Body of pancreas (tissue), 4 donors: ENCODE measurements at regions not wholly inside any gene's neighbourhood (a gene's known extent, or its start where the extent isn't known, plus 50 kb on each side); places are given as distances from the start of the nearest gene placed in this dataset.

ENCODE experiments used
- ATAC-seq: fragments of 150-250 bp; one replicate; pipeline ENCODE4 v1.9.1; 2016
- DNase-seq, 4 donors: peaks; one replicate each; pipeline ENCODE4 v3.0.0-alpha.2; 2019
- H3K27ac ChIP-seq, 4 donors: fragments of 200-600 bp; sonication (generic); 1 replicate in 3 of 4; 2 replicates in 1 of 4; pipeline versions ENCODE4 v1.5.1 to v1.6.1; 2016 to 2019; ENCODE audit warnings: mild to moderate bottlenecking in 1 of 4, mixed read lengths in 1 of 4, moderate library complexity in 1 of 4
- H3K27me3 ChIP-seq, 2 donors: fragments of 200-600 bp; sonication (generic); one replicate each; pipeline ENCODE4 v1.6.0; 2016; ENCODE audit warnings: mild to moderate bottlenecking in 1 of 2
- H3K36me3 ChIP-seq, 2 donors: fragments of 200-600 bp; sonication (generic); replicated peaks in 1 of 2; 2 replicates each; pipeline ENCODE4 v1.5.1; 2016; ENCODE audit warnings: low read depth in 2 of 2; ENCODE audit not compliant: insufficient read depth in 1 of 2
- H3K4me1 ChIP-seq: fragments of 200-600 bp; sonication (generic); one replicate; pipeline ENCODE4 v1.6.0; 2016
- H3K4me3 ChIP-seq, 2 donors: fragments of 200-600 bp; sonication (generic); 1 replicate in 1 of 2; 2 replicates in 1 of 2; pipeline ENCODE4 v1.5.1; 2016 to 2019
- H3K9me3 ChIP-seq, 3 donors: fragments of 200-600 bp; sonication (generic); 1 replicate in 2 of 3; 2 replicates in 1 of 3; pipeline ENCODE4 v1.5.1; 2016
- CTCF ChIP-seq, 7 experiments: fragments of 450-650 bp in 4 of 7; fragments of 200-600 bp in 3 of 7; sonication (generic) in 3 of 7; IDR thresholded peaks; one replicate each; pipeline ENCODE4 v1.5.1; 2016 to 2019; ENCODE audit warnings: antibody characterized with exemption in 7 of 7
- POLR2A ChIP-seq, 3 donors: fragments of 450-650 bp; IDR thresholded peaks; one replicate each; pipeline ENCODE4 v1.6.1; 2016; ENCODE audit warnings: antibody characterized with exemption in 3 of 3, mild to moderate bottlenecking in 2 of 3
- WGBS, 2 donors: methylation state at CpG; one replicate each; pipeline ENCODE4 v1.1.5; 2017; 5-methylcytosine and 5-hydroxymethylcytosine counted together
- intact Hi-C: fragments of 100-400 bp; cut with DNase I; formaldehyde crosslinking; loops from one replicate; pipeline ENCODE4 v1.15.1; 2023

- TF ChIP-seq CTCF (IDR thresholded peaks at IDR 0.05) (no peak), POLR2A (IDR thresholded peaks at IDR 0.05) (no peak)
- Histone ChIP-seq H3K27ac (no peak overlapping the region), H3K4me1 (no peaks in the 10 kb centered on the region), H3K9me3 (no peaks in the 10 kb centered on the region), H3K27me3 (no peaks in the 10 kb centered on the region), H3K36me3 (no peaks in the 10 kb centered on the region), H3K4me3 (no peak overlapping the region)
- DNase-seq (no peak), ATAC-seq (no peak)
- 84 to 87% methylated on average over 7 to 10 of the region's 10 CpGs for WGBS, 2 donors
- intact Hi-C loops = no loop called here
Measured at GRCh38 chr11:69976794-69977193, 101.3 kb upstream of the ANO1 start.

- Histone ChIP-seq H3K27ac (no peak overlapping the region), H3K36me3 (no peaks in the 10 kb centered on the region), H3K27me3 (no peaks in the 10 kb centered on the region), H3K9me3 (no peaks in the 10 kb centered on the region), H3K4me3 (no peak overlapping the region), H3K4me1 (no peaks in the 10 kb centered on the region)
- WGBS, 2 donors = 67 to 78% methylated on average over 7 to 12 of the region's 12 CpGs
- DNase-seq (no peak), ATAC-seq (no peak)
- no peak for TF ChIP-seq POLR2A (IDR thresholded peaks at IDR 0.05)
- TF ChIP-seq CTCF (IDR thresholded peaks at IDR 0.05) = no peak
- intact Hi-C loops = no loop called here
Measured at GRCh38 chr11:69977951-69978350, 100.2 kb upstream of the ANO1 start.

- WGBS, 2 donors = 43 to 53% methylated on average over 10 of the region's 10 CpGs
- Histone ChIP-seq H3K4me1 (no peaks in the 10 kb centered on the region), H3K9me3 (no peaks in the 10 kb centered on the region), H3K4me3 (no peak overlapping the region), H3K27me3 (no peaks in the 10 kb centered on the region), H3K27ac (no peak overlapping the region), H3K36me3 (no peaks in the 10 kb centered on the region)
- DNase-seq (no peak), ATAC-seq (no peak)
- intact Hi-C loops = no loop called here
- TF ChIP-seq POLR2A (IDR thresholded peaks at IDR 0.05) = no peak
- TF ChIP-seq CTCF (IDR thresholded peaks at IDR 0.05) = no peak
Measured at GRCh38 chr11:69978841-69979614, 99.1 kb upstream of the ANO1 start.

GRCh38 chr11:69979632-69980031, 98.5 kb upstream of the ANO1 start:
- no peaks in the 10 kb centered on the region for H3K4me1 ChIP-seq
- WGBS, 2 donors = 69 to 71% methylated on average over 8 to 9 of the region's 9 CpGs
- no peak overlapping the region for H3K4me3 ChIP-seq
- H3K27ac ChIP-seq = no peak overlapping the region
- TF ChIP-seq POLR2A (IDR thresholded peaks at IDR 0.05) (no peak), CTCF (IDR thresholded peaks at IDR 0.05) (no peak)
- no peak for DNase-seq
- no peak for ATAC-seq
- intact Hi-C loops = no loop called here
- H3K27me3 ChIP-seq = no peaks in the 10 kb centered on the region
- H3K9me3 ChIP-seq = no peaks in the 10 kb centered on the region
- no peaks in the 10 kb centered on the region for H3K36me3 ChIP-seq
